SK-N-SH (cell line): ENCODE measurements at regions not wholly inside any gene's neighbourhood (a gene's known extent, or its start where the extent isn't known, plus 50 kb on each side); places are given as distances from the start of the nearest gene placed in this dataset.

Experiments used
- CTCF ChIA-PET: fragments of 300-600, 350-600 bp; formaldehyde crosslinking; extraction: SDS; loops from one replicate; lab custom pipeline; 2021; lab: Yijun Ruan, JAX
- POLR2A ChIA-PET: fragments of 350-600 bp; sonication (Branson Sonifier 250); formaldehyde crosslinking; extraction: SDS; loops from one replicate; lab custom pipeline; 2020; ENCODE audit warnings: antibody characterized with exemption, inconsistent platforms; lab: Yijun Ruan, JAX
- DNase-seq: peaks from one replicate; pipeline ENCODE4 v3.0.0; 2012
- H2AFZ ChIP-seq: fragments of 200-600 bp; sonication (generic); 2 replicates; pipeline ENCODE4 v1.8.1; 2016; ENCODE audit warnings: antibody characterized with exemption, mild to moderate bottlenecking, low read depth
- H3F3A ChIP-seq: fragments of 200-600 bp; sonication (generic); replicated peaks from 2 replicates; pipeline ENCODE3; 2016; ENCODE audit warnings: antibody characterized with exemption, mild to moderate bottlenecking; ENCODE audit not compliant: insufficient read depth
- H3K27ac ChIP-seq, 2 experiments: fragments of 200-500 bp in 1 of 2; fragments of 200-600 bp in 1 of 2; sonication (Bioruptor generic) in 1 of 2; sonication (generic), shearing (Covaris generic) in 1 of 2; 2 replicates each; pipeline versions ENCODE4 v1.5.1 to v1.6.1; 2014 to 2016; ENCODE audit warnings: low read depth in 2 of 2, inconsistent platforms in 1 of 2, low read length in 1 of 2, mild to moderate bottlenecking in 1 of 2, mixed read lengths in 1 of 2
- H3K27me3 ChIP-seq: fragments of 200-600 bp; sonication (generic), shearing (Covaris generic); 2 replicates; pipeline ENCODE4 v1.6.1; 2016; ENCODE audit warnings: mixed run types; ENCODE audit not compliant: insufficient read depth
- H3K36me3 ChIP-seq, 2 experiments: fragments of 200-500 bp in 1 of 2; fragments of 200-600 bp in 1 of 2; sonication (Bioruptor generic) in 1 of 2; sonication (generic) in 1 of 2; replicated peaks in 1 of 2; 2 replicates each; pipeline versions ENCODE3 to v1.5.1; 2014 to 2016; ENCODE audit warnings: low read length in 1 of 2, mild to moderate bottlenecking in 1 of 2; ENCODE audit not compliant: insufficient read depth in 2 of 2, control insufficient read depth in 1 of 2
- H3K4me1 ChIP-seq, 2 experiments: fragments of 200-500 bp in 1 of 2; fragments of 200-600 bp in 1 of 2; sonication (Bioruptor generic) in 1 of 2; sonication (generic), shearing (Covaris generic) in 1 of 2; 2 replicates each; pipeline versions ENCODE4 v1.5.1 to v1.6.1; 2014 to 2016; ENCODE audit warnings: low read depth in 1 of 2, low read length in 1 of 2, mixed run types in 1 of 2; ENCODE audit not compliant: insufficient read depth in 2 of 2, control insufficient read depth in 1 of 2
- H3K4me2 ChIP-seq: fragments of 200-600 bp; sonication (generic), shearing (Covaris generic); 2 replicates; pipeline ENCODE4 v1.6.1; 2017; ENCODE audit warnings: mixed run types
- H3K4me3 ChIP-seq, 2 experiments: fragments of 200-500 bp in 1 of 2; fragments of 200-600 bp in 1 of 2; sonication (Bioruptor generic) in 1 of 2; sonication (generic), shearing (Covaris generic) in 1 of 2; 2 replicates each; pipeline versions ENCODE4 v1.5.1 to v1.8.1; 2014 to 2016; ENCODE audit warnings: low read depth in 2 of 2, inconsistent platforms in 1 of 2, low read length in 1 of 2, mild to moderate bottlenecking in 1 of 2, mixed read lengths in 1 of 2, moderate library complexity in 1 of 2
- H3K79me2 ChIP-seq: fragments of 200-600 bp; sonication (generic); 2 replicates; pipeline ENCODE4 v1.8.1; 2017; ENCODE audit warnings: mild to moderate bottlenecking; ENCODE audit not compliant: insufficient read depth
- H3K9ac ChIP-seq: fragments of 200-600 bp; sonication (generic); 2 replicates; pipeline ENCODE4 v1.6.1; 2017; ENCODE audit warnings: mixed run types
- H3K9me2 ChIP-seq: fragments of 200-600 bp; sonication (generic); 2 replicates; pipeline ENCODE4 v1.6.1; 2017; ENCODE audit warnings: mixed run types
- H3K9me3 ChIP-seq: fragments of 200-600 bp; sonication (generic); 2 replicates; pipeline ENCODE4 v1.6.1; 2017; ENCODE audit warnings: mixed run types, mild to moderate bottlenecking, moderate library complexity
- H4K20me1 ChIP-seq: fragments of 200-600 bp; sonication (generic); 2 replicates; pipeline ENCODE4 v1.6.1; 2017; ENCODE audit warnings: mild to moderate bottlenecking, mixed run types; ENCODE audit not compliant: insufficient read depth
- CHD2 ChIP-seq: fragments of 150-350 bp; IDR thresholded peaks from 2 replicates; pipeline ENCODE4 v1.6.1; 2018; ENCODE audit warnings: low read length; ENCODE audit not compliant: partially characterized antibody
- FOSL2 ChIP-seq: IDR thresholded peaks from 2 replicates; pipeline ENCODE4 v1.4.0; 2012; ENCODE audit warnings: low read depth, mild to moderate bottlenecking, moderate library complexity, borderline replicate concordance
- GABPA ChIP-seq: IDR thresholded peaks from 2 replicates; pipeline ENCODE4 v1.4.0; 2012; ENCODE audit warnings: low read depth, mild to moderate bottlenecking
- GATA2 ChIP-seq: sonication (generic); formaldehyde crosslinking; IDR thresholded peaks from 2 replicates; pipeline ENCODE4 v1.5.0; 2020; ENCODE audit warnings: mild to moderate bottlenecking, missing genetic modification reagents
- IRF3 ChIP-seq: fragments of 150-350 bp; IDR thresholded peaks from 2 replicates; pipeline ENCODE4 v1.6.1; 2016; ENCODE audit warnings: mild to moderate bottlenecking, low read depth, low read length
- JUND ChIP-seq: IDR thresholded peaks from 2 replicates; pipeline ENCODE4 v1.4.0; 2012
- MAX ChIP-seq: IDR thresholded peaks from 2 replicates; pipeline ENCODE4 v1.4.0; 2012; ENCODE audit warnings: low read depth
- MEF2A ChIP-seq: IDR thresholded peaks from 2 replicates; pipeline ENCODE4 v1.4.0; 2012; ENCODE audit warnings: low read depth, borderline replicate concordance
- MXI1 ChIP-seq: IDR thresholded peaks from 2 replicates; pipeline ENCODE4 v1.6.1; 2012; ENCODE audit warnings: mild to moderate bottlenecking, low read depth, low read length, improper control_type of control experiment
- POLR2AphosphoS5 ChIP-seq: IDR thresholded peaks from 2 replicates; pipeline ENCODE4 v1.6.1; 2012; ENCODE audit warnings: low read depth, low read length
- RCOR1 ChIP-seq: fragments of 150-350 bp; IDR thresholded peaks from 2 replicates; pipeline ENCODE4 v1.6.1; 2017; ENCODE audit warnings: antibody characterized with exemption, low read length
- REST ChIP-seq: IDR thresholded peaks from 2 replicates; pipeline ENCODE4 v1.6.1; 2012; ENCODE audit warnings: mild to moderate bottlenecking, low read depth, low read length, moderate library complexity
- RFX5 ChIP-seq: IDR thresholded peaks from 2 replicates; pipeline ENCODE4 v1.6.1; 2012; ENCODE audit warnings: mild to moderate bottlenecking, improper control_type of control experiment, low read length
- SIN3A ChIP-seq: IDR thresholded peaks from 2 replicates; pipeline ENCODE4 v1.6.1; 2012; ENCODE audit warnings: low read depth, mild to moderate bottlenecking, low read length, moderate library complexity, borderline replicate concordance
- TAF1 ChIP-seq: IDR thresholded peaks from 2 replicates; pipeline ENCODE4 v1.6.1; 2012; ENCODE audit warnings: low read depth, mild to moderate bottlenecking, low read length, moderate library complexity, borderline replicate concordance
- TCF12 ChIP-seq: IDR thresholded peaks from 2 replicates; pipeline ENCODE4 v1.4.0; 2012
- TEAD4 ChIP-seq: IDR thresholded peaks from 2 replicates; pipeline ENCODE4 v1.4.0; 2012; ENCODE audit warnings: mild to moderate bottlenecking, borderline replicate concordance; ENCODE audit not compliant: insufficient read depth
- USF2 ChIP-seq: fragments of 150-350 bp; IDR thresholded peaks from 2 replicates; pipeline ENCODE4 v1.6.1; 2017; ENCODE audit warnings: antibody characterized with exemption, low read length, low read depth, borderline replicate concordance
- YY1 ChIP-seq: IDR thresholded peaks from 2 replicates; pipeline ENCODE4 v1.4.0; 2012; ENCODE audit warnings: low read depth, mild to moderate bottlenecking
- WGBS: methylation state at CpG from one replicate; pipeline ENCODE4 v1.1.6; 2017; ENCODE audit warnings: low lambda C conversion rate; 5-methylcytosine and 5-hydroxymethylcytosine counted together

- no peak for TF ChIP-seq MAX
- no peak for TF ChIP-seq MEF2A
- TF ChIP-seq USF2: no peak
- no peak for TF ChIP-seq TAF1
- no peak for TF ChIP-seq RFX5
- no peak for TF ChIP-seq GATA2 (CRISPR knock-in tag)
- TF ChIP-seq RCOR1: no peak
- TF ChIP-seq TCF12: no peak
- TF ChIP-seq JUND: no peak
- TF ChIP-seq SIN3A: no peak
- no peak for TF ChIP-seq YY1
Measured at GRCh38 chr1:81358151-81358550, 442.6 kb upstream of the ADGRL2 start (continued).

DNA sequence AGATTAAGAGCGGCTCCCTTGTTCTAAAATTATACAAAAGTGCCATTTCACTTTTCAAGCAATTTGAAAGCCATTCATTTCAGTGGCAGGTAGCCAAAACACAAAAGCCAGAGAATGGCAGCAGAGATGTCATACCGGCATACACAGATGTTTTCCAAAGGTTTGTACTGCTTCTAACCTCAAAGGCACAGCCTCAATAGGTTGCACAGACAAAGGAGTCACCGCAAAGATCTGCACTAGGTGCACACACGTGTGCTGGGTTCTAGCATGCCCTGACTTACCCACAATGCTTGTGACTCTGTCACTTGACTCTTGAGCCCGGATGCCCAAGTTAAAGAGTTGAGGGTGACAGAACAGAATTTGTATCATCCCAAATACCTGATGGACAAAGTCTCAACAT is 448.9 kb upstream of the ADGRL2 start:
- ChIA-PET POLR2A (no interaction called here), CTCF (no interaction called here)
- no peaks in the 10 kb centered on the region for H3F3A ChIP-seq
- H3K27ac ChIP-seq: no peak overlapping the region; a peak in 1 of 4 replicates
- no peak overlapping the region for H3K4me2 ChIP-seq
- 81% methylated on average over 5 of the region's 5 CpGs for WGBS
- no peak overlapping the region for H3K9ac ChIP-seq
- H3K4me3 ChIP-seq: no peak overlapping the region
- H2AFZ ChIP-seq: no peak overlapping the region
- no peak for DNase-seq
- no peaks in the 10 kb centered on the region for H3K9me2 ChIP-seq
- no peaks in the 10 kb centered on the region for H3K79me2 ChIP-seq
- H4K20me1 ChIP-seq: no peaks in the 10 kb centered on the region
- H3K9me3 ChIP-seq: no peaks in the 10 kb centered on the region
- peaks cover 0 to 23% of the 10 kb centered on the region in 2 experiments; a peak in 2 of 4 replicates for H3K4me1 ChIP-seq
- no peaks in the 10 kb centered on the region for H3K27me3 ChIP-seq
- TF ChIP-seq TCF12: no peak
- TF ChIP-seq MEF2A: no peak
- TF ChIP-seq MXI1: no peak
- TF ChIP-seq YY1: no peak
- no peak for TF ChIP-seq REST
- no peak for TF ChIP-seq POLR2AphosphoS5
- no peak for TF ChIP-seq GATA2 (CRISPR knock-in tag)
- TF ChIP-seq GABPA: no peak
- no peak for TF ChIP-seq IRF3
- TF ChIP-seq CHD2: no peak
- TF ChIP-seq TAF1: no peak
- TF ChIP-seq SIN3A: no peak
- TF ChIP-seq USF2: no peak
- no peak for TF ChIP-seq FOSL2
- TF ChIP-seq TEAD4: no peak
- no peaks in the 10 kb centered on the region for H3K36me3 ChIP-seq
